H1 (cell line): ENCODE measurements at regions not wholly inside any gene's neighbourhood (a gene's known extent, or its start where the extent isn't known, plus 50 kb on each side); places are given as distances from the start of the nearest gene placed in this dataset.

Source experiments
- CHD2 ChIP-seq: IDR thresholded peaks from 2 replicates; pipeline ENCODE4 v1.6.1; 2012; ENCODE audit warnings: low read length, improper control_type of control experiment
- HDAC2 ChIP-seq, 2 experiments: fragments of 300-600 bp in 1 of 2; sonication (generic) in 1 of 2; IDR thresholded peaks; 2 replicates each; pipeline ENCODE4 v1.6.1; 2011 to 2012; ENCODE audit warnings: low read depth in 2 of 2, low read length in 2 of 2, mild to moderate bottlenecking in 2 of 2, moderate library complexity in 2 of 2, borderline replicate concordance in 1 of 2, inconsistent platforms in 1 of 2
- HDAC6 ChIP-seq: IDR thresholded peaks from one replicate; pipeline ENCODE4 v1.7.1; 2012; ENCODE audit warnings: low read depth, mild to moderate bottlenecking, inconsistent platforms, low read length, moderate library complexity
- SP1 ChIP-seq: IDR thresholded peaks from 2 replicates; pipeline ENCODE4 v1.6.1; 2011; ENCODE audit warnings: low read depth, low read length
- TEAD4 ChIP-seq: IDR thresholded peaks from 2 replicates; pipeline ENCODE4 v1.6.1; 2012; ENCODE audit warnings: low read depth, low read length, inconsistent platforms, mixed read lengths
- ZNF274 ChIP-seq: IDR thresholded peaks from 2 replicates; pipeline ENCODE4 v1.7.0; 2012; ENCODE audit warnings: low read length, borderline replicate concordance; ENCODE audit errors: extremely low read depth

- no peak for TF ChIP-seq ZNF274
- TF ChIP-seq HDAC2 (IDR thresholded peaks at IDR 0.05; ENCODE audit: borderline replicate concordance in 1 of 2, low read depth in 2 of 2, low read length in 2 of 2): no peak
- no peak for TF ChIP-seq TEAD4
- no peak for TF ChIP-seq HDAC6
- no peak for TF ChIP-seq SP1
- no peak for TF ChIP-seq CHD2
Measured at GRCh38 chr5:74940782-74941353, 74.7 kb upstream of the FAM169A start (continued).
